G401 (cell line): ENCODE measurements at regions not wholly inside any gene's neighbourhood (a gene's known extent, or its start where the extent isn't known, plus 50 kb on each side); places are given as distances from the start of the nearest gene placed in this dataset.

ENCODE experiments used
- DNase-seq: peaks from one replicate; pipeline ENCODE4 v3.0.0-alpha.2; 2015; ENCODE audit warnings: low spot score
- in situ Hi-C: cut with HindIII; loops from 2 replicates; pipeline ENCODE4 v1.10.0; 2016; ENCODE audit warnings: low sequenced_read_pairs, mixed read lengths

DNA sequence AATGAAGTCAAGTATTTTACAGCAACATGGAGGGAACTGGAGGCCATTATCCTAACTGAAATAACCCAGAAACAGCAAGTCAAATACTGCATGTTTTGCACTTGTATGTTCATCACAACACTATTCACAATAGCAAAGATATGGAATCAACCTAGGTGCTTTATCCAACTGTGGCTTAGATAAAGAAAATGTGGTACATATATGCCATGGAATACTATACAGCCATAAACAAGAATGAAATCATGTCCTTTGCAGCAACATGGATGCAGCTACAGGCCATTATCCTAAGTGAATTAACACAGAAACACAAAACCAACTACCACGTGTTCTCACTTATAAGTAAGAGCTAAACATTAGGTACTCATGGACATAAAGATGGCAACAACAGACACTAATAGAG lies 91.5 kb upstream of the E2F3 start:
- no peak for DNase-seq
- in situ Hi-C loops: no loop called here

DNA sequence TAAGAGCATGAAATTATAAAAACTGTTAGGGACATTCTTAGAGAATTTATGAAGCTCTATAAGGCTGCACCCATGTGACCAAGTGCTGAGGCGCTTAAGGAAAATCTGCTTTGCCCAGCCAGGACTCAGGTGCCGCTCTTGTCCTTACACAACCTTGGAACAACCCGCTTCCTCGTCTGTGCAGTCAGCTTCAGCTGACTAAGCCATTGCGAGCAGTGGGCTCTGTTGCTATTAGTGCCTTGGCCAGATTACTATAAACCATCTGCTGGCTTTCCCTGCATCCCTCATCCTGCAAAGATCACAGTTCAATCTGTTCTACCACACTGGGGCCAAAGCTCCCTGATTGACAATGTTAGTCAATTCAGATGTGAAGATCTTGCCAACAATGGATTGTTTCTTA lies 89.1 kb upstream of the E2F3 start:
- in situ Hi-C loops: no loop called here
- no peak for DNase-seq

DNA sequence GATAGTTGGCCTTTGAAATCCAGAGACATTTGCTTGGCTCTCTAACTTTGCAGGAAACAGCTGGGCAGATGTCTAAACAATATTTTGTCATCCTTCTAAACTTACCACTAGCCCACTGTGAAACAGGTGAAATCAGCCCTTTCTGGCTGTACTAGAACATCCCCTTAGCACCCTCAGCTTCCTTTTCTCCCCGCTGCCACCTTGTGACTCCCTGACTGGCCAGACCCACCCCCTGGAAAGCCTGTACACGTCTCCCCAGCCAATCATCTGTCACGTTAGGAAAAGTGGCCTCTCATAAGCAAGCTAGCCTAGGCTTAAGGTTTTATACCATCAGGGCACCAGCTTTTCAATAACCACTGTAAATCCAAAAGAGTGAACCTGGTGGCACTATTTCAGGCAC lies 88.6 kb upstream of the E2F3 start:
- in situ Hi-C loops: no loop called here
- DNase-seq: no peak

DNA sequence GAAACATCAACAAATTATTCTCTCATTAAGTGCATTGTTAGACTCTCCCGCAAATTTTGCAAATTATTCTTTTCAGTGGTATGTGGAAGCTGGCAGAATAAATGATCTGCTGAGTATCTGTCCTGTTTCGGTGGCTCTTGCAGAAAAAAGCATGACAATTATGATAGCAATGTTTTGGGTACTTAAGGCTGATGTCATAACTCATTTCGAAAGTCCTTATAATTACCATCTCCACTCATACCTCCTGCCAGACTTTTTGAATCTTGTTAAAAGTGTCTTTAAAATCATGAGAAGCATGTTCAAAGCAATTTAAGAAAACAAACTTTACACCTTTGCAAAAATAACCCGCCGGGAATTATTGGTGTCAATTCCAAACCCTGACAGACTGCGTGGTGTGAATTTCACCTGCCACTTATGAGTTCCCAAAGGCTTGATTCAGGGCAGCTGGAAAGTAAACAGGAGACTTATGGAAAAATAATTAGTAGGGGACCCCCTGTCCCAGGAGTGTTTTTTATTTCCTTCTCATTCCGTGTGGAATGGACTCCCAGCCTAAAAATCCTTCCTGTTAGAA lies 87.6 kb upstream of the E2F3 start:
- in situ Hi-C loops: no loop called here
- DNase-seq: no peak

DNA sequence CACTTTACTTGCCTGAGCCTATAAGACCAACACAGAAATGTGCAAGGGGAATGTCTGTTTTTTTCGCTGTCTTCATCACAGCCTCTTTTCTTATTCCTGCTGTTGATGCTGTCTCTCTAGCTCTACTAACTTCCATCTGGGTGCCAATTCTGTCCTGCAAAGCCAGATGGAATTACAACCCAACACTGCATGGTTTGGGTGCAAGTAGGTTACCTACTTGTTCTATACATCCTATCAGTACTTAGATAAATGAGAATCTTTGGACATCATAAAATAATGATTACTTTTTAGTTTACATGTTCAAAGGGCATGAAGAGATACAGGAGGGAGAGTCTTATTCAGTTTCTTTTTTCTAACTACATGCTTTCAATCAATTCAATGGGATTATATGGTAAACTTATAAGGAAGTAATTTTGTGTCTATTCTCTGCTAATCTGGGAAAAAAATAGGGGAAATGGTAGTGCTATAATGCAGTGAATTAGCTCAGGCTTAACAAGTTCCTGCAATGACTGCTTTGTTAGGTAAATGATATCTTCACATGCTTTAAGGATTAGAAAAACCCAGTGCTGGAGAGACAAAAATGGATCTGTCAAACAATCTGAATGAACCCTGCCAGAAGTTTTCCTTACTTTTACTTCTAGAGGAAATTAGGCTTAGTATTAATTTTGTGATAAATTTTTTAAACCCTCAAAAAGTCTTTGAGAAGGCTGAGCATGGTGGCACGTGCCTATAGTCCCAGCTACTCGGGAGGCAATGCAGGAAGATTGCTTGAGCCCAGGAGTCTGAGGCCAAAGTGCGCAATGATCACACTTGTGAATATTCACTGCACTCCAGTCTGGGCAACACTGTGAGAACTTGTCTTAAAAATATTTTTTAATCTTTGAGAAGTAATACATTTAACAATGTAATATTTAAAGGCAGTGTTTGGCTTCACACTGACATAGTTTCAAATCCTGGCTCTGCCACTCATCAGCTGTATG lies 86.5 kb upstream of the E2F3 start:
- no peak for DNase-seq
- in situ Hi-C loops: no loop called here

DNA sequence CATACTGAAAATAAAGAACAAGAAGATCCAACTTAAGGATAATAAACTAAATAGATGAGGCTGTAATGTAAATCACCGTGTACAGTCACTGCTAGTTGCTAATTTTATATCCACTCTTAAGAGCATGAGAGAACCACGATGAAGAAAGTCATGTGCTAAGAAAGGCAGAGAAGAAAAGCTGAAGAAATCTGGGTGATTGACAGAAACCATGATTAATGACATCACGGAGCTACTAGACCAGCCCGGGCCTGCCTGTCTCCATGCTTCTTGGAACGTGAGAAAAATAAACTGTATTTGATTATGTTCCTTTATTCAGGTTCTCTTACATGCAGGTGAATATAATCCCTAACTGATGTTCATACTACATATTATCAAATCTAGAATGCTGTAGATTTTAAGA lies 84.2 kb upstream of the E2F3 start:
- in situ Hi-C loops: no loop called here
- no peak for DNase-seq

DNA sequence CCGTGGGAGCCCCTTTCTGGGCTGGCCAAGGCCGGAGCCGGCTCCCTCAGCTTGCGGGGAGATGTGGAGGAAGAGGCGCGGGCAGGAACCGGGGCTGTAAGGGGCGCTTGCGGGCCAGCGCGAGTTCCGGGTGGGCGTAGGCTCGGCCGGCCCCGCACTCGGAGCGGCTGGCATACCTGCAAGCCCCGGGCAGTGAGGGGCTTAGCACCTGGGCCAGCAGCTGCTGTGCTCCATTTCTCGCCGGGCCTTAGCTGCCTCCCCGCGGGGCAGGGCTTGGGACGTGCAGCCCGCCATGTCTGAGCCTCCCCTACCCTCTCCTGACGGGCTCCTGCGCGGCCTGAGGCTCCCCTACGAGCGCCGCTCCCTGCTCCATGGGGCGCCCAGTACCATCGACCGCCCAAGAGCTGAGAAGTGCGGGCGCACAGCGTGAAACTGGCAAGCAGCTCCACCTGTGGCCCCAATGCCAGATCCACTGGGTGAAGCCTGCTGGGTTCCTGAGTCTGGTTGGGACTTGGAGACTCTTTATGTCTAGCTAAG lies 82.8 kb upstream of the E2F3 start:
- in situ Hi-C loops: no loop called here
- DNase-seq: no peak

DNA sequence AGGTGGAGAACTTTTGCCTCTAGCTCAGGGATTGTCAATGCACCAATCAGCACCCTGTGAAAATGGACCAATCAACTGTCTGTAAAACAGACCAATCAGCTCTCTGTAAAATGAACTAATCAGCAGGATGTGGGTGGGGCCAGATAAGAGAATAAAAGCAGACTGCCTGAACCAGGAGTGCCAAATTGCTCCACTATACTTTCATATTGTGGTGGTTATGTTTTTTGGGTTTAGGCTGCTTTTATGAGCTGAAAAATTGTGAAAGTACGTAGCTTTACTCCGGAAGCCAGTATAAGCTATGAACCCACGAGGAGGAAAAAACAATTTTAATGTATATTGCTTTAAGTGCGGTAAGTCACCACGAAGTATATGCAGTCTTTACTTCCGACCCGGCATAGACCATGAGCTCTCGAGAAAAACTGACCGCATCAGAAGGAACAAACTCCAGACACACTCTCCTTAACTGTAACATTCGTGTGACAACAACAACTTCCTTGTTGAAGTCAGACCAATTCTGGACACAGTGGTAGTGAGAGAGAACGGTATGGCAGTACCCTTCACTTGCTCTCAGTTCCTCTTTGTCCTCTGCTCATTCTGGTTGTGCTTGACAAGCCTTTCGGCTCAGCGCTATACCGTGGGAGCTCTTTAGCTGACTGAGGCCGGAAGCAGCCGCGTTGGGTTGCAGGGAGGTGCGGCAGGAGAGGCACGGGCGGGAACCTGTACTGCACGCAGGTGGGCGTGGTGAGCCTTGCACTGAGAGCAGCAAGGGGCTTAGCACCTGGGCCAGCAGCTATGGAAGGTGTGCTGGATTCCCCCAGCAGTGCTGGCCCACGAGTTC lies 81.9 kb upstream of the E2F3 start:
- in situ Hi-C loops: no loop called here

DNA sequence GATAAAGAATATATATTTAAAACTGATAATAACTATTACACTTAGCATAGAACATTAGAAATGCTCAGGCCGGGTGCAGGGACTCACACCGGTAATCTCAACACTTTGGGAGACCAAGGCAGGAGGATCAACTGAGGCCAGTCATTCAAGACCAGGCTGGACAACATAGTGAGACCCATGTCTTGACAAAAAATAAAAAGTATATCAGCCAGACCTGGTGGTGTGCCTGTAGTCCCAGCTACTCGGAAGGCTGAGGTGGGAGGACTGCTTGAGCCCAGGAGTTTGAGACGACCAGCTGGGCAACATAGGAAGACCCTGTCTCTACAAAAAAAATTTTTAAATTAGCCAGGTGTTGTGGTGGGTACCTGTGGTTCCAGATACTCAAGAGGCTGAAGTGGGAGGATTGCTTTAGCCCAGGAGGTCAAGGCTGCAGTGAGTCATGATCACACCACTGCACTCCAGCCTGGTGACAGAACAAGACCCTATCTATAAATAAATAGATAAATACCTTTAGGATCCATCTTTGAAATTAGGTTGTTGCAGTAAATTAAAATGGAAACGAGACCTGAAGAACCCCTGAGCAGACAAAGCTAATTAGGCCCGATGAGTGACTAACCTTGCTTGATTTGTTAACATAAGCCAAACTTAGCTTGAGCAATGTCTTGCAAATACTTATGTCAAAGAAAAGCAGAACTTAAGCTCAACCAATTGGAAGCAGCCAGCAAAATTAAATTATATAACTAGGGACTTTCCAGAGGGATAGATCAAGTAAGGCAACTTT lies 75.8 kb upstream of the E2F3 start:
- no peak for DNase-seq
- in situ Hi-C loops: no loop called here

More for the DNA sequence above, 81.9 kb upstream of the E2F3 start:
- no peak for DNase-seq

DNA sequence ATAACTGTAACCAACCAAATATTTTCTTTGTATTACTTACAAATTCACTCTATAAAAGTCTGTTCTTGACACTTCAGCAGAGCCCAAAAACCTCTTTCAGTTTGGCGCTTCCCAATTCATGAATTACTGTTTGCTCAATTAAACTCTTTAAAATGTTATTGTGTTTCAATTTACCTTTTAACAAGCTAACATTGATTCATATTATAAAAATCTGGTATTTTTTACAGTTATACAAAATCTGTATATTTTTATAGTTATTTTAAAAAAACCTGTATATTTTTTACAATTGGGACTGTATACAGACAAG lies 75.3 kb upstream of the E2F3 start:
- no peak for DNase-seq
- in situ Hi-C loops: no loop called here

DNA sequence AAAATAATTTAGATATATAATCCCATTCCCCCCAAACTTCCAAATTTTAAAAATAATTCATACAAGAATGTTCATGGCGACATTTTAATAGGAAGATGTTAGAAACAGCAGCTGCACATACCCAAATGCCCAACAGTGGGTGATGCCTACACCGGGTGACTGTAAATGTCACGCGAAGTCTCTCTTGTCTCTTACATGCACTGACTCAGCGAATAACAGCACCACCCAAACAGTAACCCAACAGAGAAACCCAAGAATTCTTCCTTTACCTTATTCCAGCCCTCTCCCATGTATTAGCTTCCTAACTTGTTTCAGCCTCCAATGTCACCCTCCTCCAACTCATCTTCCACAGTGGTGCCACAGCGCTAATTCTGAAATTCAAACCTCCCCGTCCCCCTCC lies 74.5 kb upstream of the E2F3 start:
- in situ Hi-C loops: no loop called here
- no peak for DNase-seq

DNA sequence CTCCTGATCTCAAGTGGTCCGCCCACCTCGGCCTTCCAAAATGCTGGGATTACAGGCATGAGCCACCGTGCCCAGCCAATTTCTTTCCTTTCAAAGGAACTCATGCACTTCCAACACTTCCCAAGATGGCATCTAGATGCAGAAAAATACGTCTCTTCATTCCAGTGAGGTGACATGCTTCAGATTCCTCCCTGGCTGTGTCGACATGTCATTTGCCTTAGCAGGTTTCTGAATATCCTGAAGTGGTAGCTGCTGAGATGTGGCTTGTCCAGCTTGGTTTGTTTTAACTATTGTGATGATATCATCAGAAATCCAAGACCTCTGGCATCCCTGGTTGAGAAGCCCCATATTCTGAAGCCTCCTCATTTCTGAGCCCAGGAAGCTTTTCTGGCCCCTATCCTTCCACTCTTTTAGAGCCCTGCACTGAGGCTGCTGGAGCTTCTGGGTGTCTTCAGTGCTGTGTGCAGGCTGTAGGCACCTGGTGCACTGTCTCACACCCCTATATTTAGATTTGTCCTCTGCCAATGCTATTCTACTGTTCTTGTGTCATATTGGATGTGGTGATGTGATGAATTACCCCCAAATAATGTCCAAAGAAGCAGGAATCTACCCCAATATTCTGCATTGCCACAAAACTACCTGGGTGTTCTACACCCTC lies 73.3 kb upstream of the E2F3 start:
- DNase-seq: no peak

DNA sequence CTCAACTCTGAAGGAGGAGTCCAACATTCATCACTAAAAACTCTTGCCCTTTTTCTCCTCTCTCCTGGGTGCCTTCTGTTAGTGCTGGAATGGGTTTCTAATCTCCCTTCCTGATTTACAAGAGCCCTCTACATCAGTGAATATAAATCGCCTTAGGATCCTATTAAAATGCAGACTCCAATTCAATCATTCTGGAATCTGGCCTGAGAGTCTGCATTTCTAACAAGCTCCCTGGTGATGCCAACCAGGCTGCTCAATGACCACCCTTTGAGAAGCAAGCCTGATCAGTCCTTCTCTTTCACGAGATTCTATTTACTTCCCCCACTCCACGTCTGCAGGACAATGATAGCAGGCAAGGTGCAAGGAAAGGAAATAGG lies 72.8 kb upstream of the E2F3 start:
- in situ Hi-C loops: no loop called here
- DNase-seq: no peak

More for the DNA sequence above, 73.3 kb upstream of the E2F3 start:
- in situ Hi-C loops: no loop called here

DNA sequence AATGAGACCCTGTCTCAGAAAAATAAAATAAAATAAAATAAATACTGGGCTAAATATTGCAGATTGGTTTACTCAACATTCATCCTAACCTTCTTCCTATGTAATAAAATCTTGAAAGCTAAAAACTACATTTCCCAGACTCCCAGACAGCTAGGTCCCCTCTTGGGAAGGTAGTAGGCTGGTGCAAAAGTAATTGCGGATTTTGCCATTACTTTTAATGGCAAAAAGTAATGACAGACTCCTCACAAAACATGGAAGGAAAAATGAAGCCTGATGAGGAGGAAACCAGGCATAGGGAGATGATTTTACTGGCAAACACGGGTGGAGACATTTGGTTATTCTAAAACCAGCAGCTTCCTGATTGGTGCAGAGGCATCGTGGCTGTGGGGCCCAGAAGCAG lies 70.6 kb upstream of the E2F3 start:
- in situ Hi-C loops: no loop called here
- no peak for DNase-seq

DNA sequence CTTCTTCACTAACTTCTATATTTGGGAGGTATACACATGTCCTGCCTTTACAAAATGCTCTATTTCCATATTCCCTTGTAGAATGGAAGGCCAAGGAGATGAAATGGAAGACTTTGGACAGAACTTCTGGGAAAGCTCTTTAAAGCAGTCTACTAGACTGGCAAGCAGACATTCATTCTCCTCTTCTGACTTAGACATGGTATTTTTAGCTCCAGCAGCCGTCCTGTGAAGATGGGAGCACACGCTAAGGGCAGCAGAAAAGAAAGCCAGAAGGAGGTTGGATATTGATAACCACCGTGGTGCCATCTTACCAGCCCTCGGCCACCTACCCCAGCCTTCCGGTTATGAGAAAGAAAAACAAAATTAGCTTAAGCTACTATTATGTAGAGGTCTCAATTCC lies 70.1 kb upstream of the E2F3 start:
- in situ Hi-C loops: no loop called here

DNA sequence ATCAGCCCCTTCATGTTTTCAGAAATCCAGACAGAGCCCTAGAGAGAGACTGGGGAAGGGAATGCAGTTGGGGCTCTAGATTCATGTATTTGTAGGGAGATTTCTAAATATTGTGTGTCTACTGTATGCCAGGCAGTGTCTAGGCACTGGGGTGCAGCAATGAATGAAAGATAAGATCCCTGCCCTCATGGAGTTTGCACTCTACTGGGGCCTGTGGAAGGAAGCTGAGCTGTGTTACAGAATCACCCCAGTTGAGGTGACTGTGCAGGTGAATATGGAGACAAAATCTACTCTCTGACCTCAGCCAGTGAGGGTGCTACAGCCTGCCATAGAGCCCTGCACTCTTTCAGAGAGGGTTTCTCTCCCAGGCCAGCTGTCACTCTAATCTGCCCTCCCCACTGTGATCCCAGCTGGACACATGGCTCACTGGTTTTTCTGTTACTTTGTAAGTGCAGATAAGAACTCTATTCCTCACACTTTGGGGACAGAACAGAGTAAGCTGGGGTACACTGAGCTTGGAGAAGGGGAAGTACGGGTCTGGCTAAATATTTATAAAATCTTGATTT lies 69.2 kb upstream of the E2F3 start:
- in situ Hi-C loops: no loop called here
- DNase-seq: no peak

More for the DNA sequence above, 70.1 kb upstream of the E2F3 start:
- DNase-seq: no peak

DNA sequence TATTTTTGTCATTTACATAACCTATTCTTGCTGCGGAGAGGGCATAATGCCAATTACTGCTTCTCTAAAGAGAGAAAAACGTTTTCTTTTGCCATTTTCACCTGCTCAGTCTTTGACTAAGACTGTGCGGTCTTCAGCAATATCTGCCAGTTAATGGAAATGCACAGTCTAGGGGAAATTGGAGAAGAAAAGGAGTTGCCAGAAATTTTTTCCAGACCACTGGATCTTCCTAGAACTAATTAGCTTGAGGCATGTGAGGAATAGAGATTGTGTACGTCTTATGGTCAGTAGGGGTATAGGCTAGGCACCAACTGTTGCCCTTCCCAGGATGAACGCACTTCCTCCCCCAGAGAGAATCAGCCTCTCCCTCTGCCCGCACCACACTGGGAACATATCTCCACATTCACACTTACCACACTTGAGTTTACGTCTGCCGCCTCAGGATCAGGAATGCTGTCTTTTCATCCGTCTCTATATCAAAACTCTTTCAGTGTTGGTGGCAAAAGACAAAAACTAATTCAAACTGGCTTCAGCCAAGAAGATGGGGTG lies 67.9 kb upstream of the E2F3 start:
- DNase-seq: peak; percentile 30
- in situ Hi-C loops: no loop called here

DNA sequence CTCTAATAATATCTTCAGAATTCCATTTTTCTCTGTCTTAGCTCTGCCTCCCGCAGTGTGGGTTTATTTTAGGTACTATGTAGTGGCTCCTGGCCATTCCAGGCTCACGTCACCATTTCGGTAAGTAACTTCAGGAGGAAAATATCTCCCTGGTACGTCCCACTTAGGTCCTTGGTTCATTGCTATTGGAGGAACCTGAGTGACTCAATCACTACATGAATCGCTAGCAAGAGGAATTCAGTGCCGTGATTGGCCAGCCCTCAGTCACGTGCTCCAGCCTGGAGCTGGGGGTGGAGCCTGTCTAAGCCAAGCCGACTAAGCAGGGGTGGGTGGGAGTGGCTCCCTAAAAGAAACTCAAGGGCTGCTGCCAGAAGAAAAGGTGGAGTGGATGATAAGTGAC lies 67.3 kb upstream of the E2F3 start:
- in situ Hi-C loops: no loop called here
- peak; percentile 6 for DNase-seq
